ENCODE measurements at regions not wholly inside any gene's neighbourhood (a gene's known extent, or its start where the extent isn't known, plus 50 kb on each side); places are given as distances from the start of the nearest gene placed in this dataset.

DNA sequence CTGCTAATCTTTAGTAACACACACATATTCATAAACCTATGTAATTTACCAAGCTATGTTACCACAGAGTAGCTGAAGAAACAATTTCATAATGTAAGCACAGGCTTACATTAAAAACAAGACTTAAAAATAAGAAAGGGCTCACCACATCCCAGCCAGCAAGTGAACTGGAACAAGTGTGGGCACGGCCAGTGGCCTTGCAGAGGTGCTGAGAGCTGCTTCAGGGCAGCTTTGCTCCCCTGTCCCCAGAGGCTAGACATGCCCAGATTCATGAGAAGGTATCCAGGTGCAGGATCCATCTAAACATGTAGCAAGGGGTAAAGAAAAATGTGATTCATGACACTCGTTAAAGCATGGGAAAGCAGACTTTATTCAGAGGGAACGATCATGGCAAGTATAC, 62.0 kb upstream of the CKS2 start:
- TF ChIP-seq POLR2AphosphoS5 (IDR thresholded peaks at IDR 0.05; ENCODE audit: low read depth, low read length) (no peak), POLR2A (IDR thresholded peaks at IDR 0.05; ENCODE audit: low read depth, low read length) (no peak), TAF1 (IDR thresholded peaks at IDR 0.05; ENCODE audit: low read depth, low read length) (no peak), SPI1 (IDR thresholded peaks at IDR 0.05; ENCODE audit: low read depth, low read length) (no peak), PAX5 (IDR thresholded peaks at IDR 0.05; ENCODE audit: insufficient read depth, low read length, severe bottlenecking) (no peak)

Measured in GM12891 (cell line).